Muscle layer of colon (tissue), 2 donors: ENCODE measurements at regions not wholly inside any gene's neighbourhood (a gene's known extent, or its start where the extent isn't known, plus 50 kb on each side); places are given as distances from the start of the nearest gene placed in this dataset.
"Not testable (repeated sequence)": the region's sequence is repeated elsewhere in the genome, so short reads cannot be mapped to it uniquely, and the experiment has no call there.

Experiments used
- H3K27ac ChIP-seq: one replicate; pipeline ENCODE4 v1.7.0; 2013; ENCODE audit warnings: low read depth, mild to moderate bottlenecking, low read length, moderate library complexity
- H3K27me3 ChIP-seq, 2 donors: one replicate each; pipeline ENCODE4 v1.7.0; 2013; ENCODE audit warnings: low read length in 2 of 2, mild to moderate bottlenecking in 2 of 2; ENCODE audit not compliant: insufficient read depth in 2 of 2, control insufficient read depth in 1 of 2
- H3K36me3 ChIP-seq: one replicate; pipeline ENCODE4 v1.7.0; 2013; ENCODE audit warnings: mild to moderate bottlenecking, low read length; ENCODE audit not compliant: insufficient read depth
- H3K4me1 ChIP-seq: one replicate; pipeline ENCODE4 v1.7.0; 2013; ENCODE audit warnings: mild to moderate bottlenecking, low read length; ENCODE audit not compliant: insufficient read depth
- H3K4me3 ChIP-seq, 2 donors: one replicate each; pipeline ENCODE4 v1.7.0; 2013; ENCODE audit warnings: low read length in 2 of 2, low read depth in 1 of 2, mild to moderate bottlenecking in 1 of 2, moderate library complexity in 1 of 2
- H3K9ac ChIP-seq: one replicate; pipeline ENCODE4 v1.7.0; 2013; ENCODE audit warnings: low read length
- H3K9me3 ChIP-seq: one replicate; pipeline ENCODE4 v1.7.0; 2013; ENCODE audit warnings: mild to moderate bottlenecking, low read length
- donor health status: abdominal sarcoma.
- donor health status: Adenocarcinoma of cecum.

GRCh38 chr5:124034083-124034700 is 522.2 kb downstream of the CSNK1G3 start:
- Histone ChIP-seq H3K9ac (no peak overlapping the region), H3K4me3 (no peak overlapping the region), H3K9me3 (no peaks in the 10 kb centered on the region), H3K27me3 (no peaks in the 10 kb centered on the region), H3K4me1 (peaks cover 6% of the 10 kb centered on the region), H3K36me3 (no peaks in the 10 kb centered on the region), H3K27ac (no peak overlapping the region)

GRCh38 chr5:124030043-124030491 is 518.1 kb downstream of the CSNK1G3 start:
- Histone ChIP-seq H3K9ac (no peak overlapping the region), H3K27ac (no peak overlapping the region), H3K9me3 (no peaks in the 10 kb centered on the region), H3K27me3 (no peaks in the 10 kb centered on the region), H3K4me3 (no peak overlapping the region), H3K36me3 (no peaks in the 10 kb centered on the region), H3K4me1 (peaks cover 6% of the 10 kb centered on the region)

- Histone ChIP-seq H3K27me3 (no peaks in the 10 kb centered on the region), H3K36me3 (no peaks in the 10 kb centered on the region), H3K4me1 (peaks cover 6% of the 10 kb centered on the region), H3K9ac (no peak overlapping the region), H3K27ac (no peak overlapping the region), H3K9me3 (no peaks in the 10 kb centered on the region), H3K4me3 (no peak overlapping the region)
Observed at GRCh38 chr5:124027441-124027840, 515.5 kb downstream of the CSNK1G3 start.

- no peaks in the 10 kb centered on the region for H3K36me3 ChIP-seq
- no peaks in the 10 kb centered on the region for H3K9me3 ChIP-seq
- H3K4me1 ChIP-seq: peaks cover 6% of the 10 kb centered on the region
- no peak overlapping the region for H3K27ac ChIP-seq
- no peaks in the 10 kb centered on the region for H3K27me3 ChIP-seq
- H3K4me3 ChIP-seq: no peak overlapping the region
- H3K9ac ChIP-seq: no peak overlapping the region
Observed at GRCh38 chr5:124025306-124025845, 513.4 kb downstream of the CSNK1G3 start.

- H3K9ac ChIP-seq: no peak overlapping the region
- no peaks in the 10 kb centered on the region for H3K36me3 ChIP-seq
- H3K4me1 ChIP-seq: no peaks in the 10 kb centered on the region
- H3K27ac ChIP-seq: no peak overlapping the region
- no peaks in the 10 kb centered on the region for H3K9me3 ChIP-seq
- H3K4me3 ChIP-seq: no peak overlapping the region
- H3K27me3 ChIP-seq: no peaks in the 10 kb centered on the region
Observed at GRCh38 chr5:124022966-124023365, 511.0 kb downstream of the CSNK1G3 start.

- Histone ChIP-seq H3K36me3 (no peaks in the 10 kb centered on the region), H3K4me3 (no peak overlapping the region), H3K9ac (no peak overlapping the region), H3K9me3 (no peaks in the 10 kb centered on the region), H3K4me1 (no peaks in the 10 kb centered on the region), H3K27me3 (no peaks in the 10 kb centered on the region), H3K27ac (no peak overlapping the region)
Observed at GRCh38 chr5:124021776-124022175, 509.8 kb downstream of the CSNK1G3 start.

GRCh38 chr5:124021066-124021641 is 509.2 kb downstream of the CSNK1G3 start:
- H3K27ac ChIP-seq: no peak overlapping the region
- H3K27me3 ChIP-seq: no peaks in the 10 kb centered on the region
- no peak overlapping the region for H3K9ac ChIP-seq
- H3K36me3 ChIP-seq: no peaks in the 10 kb centered on the region
- H3K9me3 ChIP-seq: no peaks in the 10 kb centered on the region
- no peaks in the 10 kb centered on the region for H3K4me1 ChIP-seq
- no peak overlapping the region for H3K4me3 ChIP-seq

DNA sequence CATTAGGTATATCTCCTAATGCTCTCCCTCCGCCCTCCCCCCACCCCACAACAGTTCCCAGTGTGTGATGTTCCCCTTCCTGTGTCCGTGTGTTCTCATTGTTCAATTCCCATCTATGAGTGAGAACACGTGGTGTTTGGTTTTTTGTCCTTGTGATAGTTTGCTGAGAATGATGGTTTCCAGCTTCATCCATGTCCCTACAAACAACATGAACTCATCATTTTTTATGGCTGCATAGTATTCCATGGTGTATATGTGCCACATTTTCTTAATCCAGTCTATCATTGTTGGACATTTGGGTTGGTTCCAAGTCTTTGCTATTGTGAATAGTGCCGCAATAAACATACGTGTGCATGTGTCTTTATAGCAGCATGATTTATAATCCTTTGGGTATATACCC is 505.3 kb downstream of the CSNK1G3 start:
- not testable (repeated sequence) for H3K9ac ChIP-seq, H3K4me1 ChIP-seq, H3K36me3 ChIP-seq, H3K4me3 ChIP-seq, H3K27ac ChIP-seq, H3K9me3 ChIP-seq, H3K27me3 ChIP-seq

DNA sequence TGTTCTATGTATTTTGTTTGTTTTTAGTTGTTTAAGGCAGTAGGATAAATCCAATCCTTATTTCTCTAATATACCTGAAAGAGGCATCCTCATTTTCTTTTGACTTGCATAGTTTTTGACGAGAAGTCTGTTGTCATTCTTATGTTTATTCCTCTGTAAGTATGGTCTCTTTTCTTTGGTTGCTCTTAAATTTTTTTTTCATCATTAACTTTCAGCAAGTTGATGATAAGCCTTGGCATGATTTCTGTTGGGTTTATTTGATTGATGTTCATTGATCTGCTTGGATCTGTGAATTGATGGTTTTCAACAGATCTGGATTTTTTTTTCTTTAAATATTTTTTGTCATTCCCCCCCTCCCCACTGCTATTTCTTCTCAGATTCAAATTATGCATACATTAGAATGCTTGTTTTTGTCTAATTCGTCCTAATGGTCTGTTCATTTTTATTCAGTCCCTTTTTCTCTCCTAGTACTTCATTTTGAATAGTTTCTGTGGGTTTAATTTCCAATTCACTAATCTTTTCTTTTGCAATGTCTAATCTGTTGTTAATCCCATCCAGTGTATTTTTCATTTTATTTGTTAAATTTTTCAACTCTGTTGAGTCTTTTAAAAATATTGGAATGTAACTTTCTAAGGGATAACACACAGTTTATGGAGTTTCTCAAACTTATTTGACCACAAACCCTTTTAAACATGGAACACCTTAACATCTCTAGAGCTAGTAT is 495.9 kb downstream of the CSNK1G3 start:
- no peak overlapping the region for H3K9ac ChIP-seq
- no peaks in the 10 kb centered on the region for H3K4me1 ChIP-seq
- H3K36me3 ChIP-seq: no peaks in the 10 kb centered on the region

DNA sequence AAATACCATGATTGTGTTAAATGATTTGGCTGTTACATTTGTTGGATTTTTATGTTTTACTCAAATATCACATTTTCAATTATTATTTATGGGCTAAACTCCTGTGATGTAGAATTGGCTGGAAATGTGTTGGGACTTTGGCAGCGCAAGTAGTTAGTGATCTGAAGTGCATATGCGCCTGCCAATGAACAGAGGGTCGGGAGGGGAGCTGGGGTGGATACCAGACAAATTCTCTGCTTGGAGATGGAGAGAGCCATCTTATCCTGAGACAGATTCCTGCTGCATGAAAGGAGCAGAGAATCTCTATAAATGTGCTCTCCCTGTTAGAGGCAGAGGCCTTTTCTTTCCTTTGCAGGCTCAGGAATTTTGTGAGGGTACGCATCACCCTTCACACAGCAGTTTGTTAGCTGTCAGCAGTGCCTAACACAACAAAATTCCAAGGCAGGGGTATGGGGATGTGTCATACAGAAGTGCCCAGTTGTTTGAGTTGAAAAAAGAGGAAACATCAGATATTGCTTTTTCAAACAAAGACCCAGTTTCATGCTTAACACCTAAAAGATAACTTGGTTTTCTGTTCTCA is 489.1 kb downstream of the CSNK1G3 start:
- Histone ChIP-seq H3K9me3 (no peaks in the 10 kb centered on the region), H3K4me1 (no peaks in the 10 kb centered on the region), H3K4me3 (no peak overlapping the region), H3K9ac (no peak overlapping the region), H3K27me3 (no peaks in the 10 kb centered on the region), H3K36me3 (no peaks in the 10 kb centered on the region), H3K27ac (no peak overlapping the region)

More for the DNA sequence above, 495.9 kb downstream of the CSNK1G3 start:
- H3K9me3 ChIP-seq: no peaks in the 10 kb centered on the region
- H3K4me3 ChIP-seq: no peak overlapping the region
- no peaks in the 10 kb centered on the region for H3K27me3 ChIP-seq
- no peak overlapping the region for H3K27ac ChIP-seq

GRCh38 chr5:124000538-124000937 is 488.6 kb downstream of the CSNK1G3 start:
- Histone ChIP-seq H3K9me3 (no peaks in the 10 kb centered on the region), H3K9ac (no peak overlapping the region), H3K4me1 (no peaks in the 10 kb centered on the region), H3K36me3 (no peaks in the 10 kb centered on the region), H3K27me3 (no peaks in the 10 kb centered on the region), H3K27ac (no peak overlapping the region), H3K4me3 (no peak overlapping the region)
